ENCODE measurements at regions not wholly inside any gene's neighbourhood (a gene's known extent, or its start where the extent isn't known, plus 50 kb on each side); places are given as distances from the start of the nearest gene placed in this dataset.

DNA sequence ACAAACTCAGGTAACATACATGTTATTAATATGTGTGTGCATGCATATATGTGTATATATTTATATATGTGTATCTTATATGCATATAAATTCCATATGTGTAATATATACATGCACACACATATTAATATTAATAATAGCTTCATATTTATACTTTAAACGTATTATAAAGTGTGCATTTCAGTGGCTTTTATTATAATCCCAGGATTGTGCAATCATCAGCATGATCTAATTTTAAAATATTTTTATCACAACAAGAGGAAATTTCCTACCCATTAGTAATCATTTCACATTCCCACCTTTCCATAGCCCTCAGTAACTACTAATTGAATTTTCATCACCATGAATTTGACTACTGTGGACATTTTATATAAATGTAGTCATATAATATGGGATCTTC, 2211.9 kb upstream of the TENM3 start:
- TF ChIP-seq, protein P1, sequence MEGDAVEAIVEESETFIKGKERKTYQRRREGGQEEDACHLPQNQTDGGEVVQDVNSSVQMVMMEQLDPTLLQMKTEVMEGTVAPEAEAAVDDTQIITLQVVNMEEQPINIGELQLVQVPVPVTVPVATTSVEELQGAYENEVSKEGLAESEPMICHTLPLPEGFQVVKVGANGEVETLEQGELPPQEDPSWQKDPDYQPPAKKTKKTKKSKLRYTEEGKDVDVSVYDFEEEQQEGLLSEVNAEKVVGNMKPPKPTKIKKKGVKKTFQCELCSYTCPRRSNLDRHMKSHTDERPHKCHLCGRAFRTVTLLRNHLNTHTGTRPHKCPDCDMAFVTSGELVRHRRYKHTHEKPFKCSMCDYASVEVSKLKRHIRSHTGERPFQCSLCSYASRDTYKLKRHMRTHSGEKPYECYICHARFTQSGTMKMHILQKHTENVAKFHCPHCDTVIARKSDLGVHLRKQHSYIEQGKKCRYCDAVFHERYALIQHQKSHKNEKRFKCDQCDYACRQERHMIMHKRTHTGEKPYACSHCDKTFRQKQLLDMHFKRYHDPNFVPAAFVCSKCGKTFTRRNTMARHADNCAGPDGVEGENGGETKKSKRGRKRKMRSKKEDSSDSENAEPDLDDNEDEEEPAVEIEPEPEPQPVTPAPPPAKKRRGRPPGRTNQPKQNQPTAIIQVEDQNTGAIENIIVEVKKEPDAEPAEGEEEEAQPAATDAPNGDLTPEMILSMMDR (IDR thresholded peaks at IDR 0.05) = no peak
- H3K36me3 Mint-ChIP-seq = no peaks in the 10 kb centered on the region
- H3K4me3 ChIP-seq (replicated peaks in 1 of 3; ENCODE audit: low read depth in 2 of 3, low read length in 3 of 3) = no peak overlapping the region
- H3K27ac Mint-ChIP-seq = no peak overlapping the region
- no peak overlapping the region for H3K9ac ChIP-seq (ENCODE audit: insufficient read depth, low read length, poor library complexity, severe bottlenecking)
- H3K27me3 Mint-ChIP-seq (ENCODE audit: low read depth in 3 of 3) = peaks cover 0 to 3% (median 0%) of the 10 kb centered on the region in 3 donors
- no peak for DNase-seq
- H4K20me1 ChIP-seq (ENCODE audit: insufficient read depth, low read length) = no peaks in the 10 kb centered on the region
- H3K4me3 Mint-ChIP-seq = no peak overlapping the region
- no peaks in the 10 kb centered on the region for H3K4me1 Mint-ChIP-seq
- no peaks in the 10 kb centered on the region for H3K4me1 ChIP-seq (ENCODE audit: control insufficient read depth in 1 of 2, insufficient read depth in 2 of 2, low read length in 2 of 2)
- peaks cover 0 to 3% (median 0%) of the 10 kb centered on the region in 7 donors for H3K9me3 Mint-ChIP-seq
- intact Hi-C loops (cut with micrococcal nuclease) = no loop called here
- no CpG with 5 or more reads among the region's 1 CpG for WGBS (ENCODE audit: insufficient coverage)
- H3K4me2 ChIP-seq (replicated peaks; ENCODE audit: extremely low read depth, low read length, poor library complexity, severe bottlenecking) = no peak overlapping the region
- no peaks in the 10 kb centered on the region for H3K79me2 ChIP-seq (ENCODE audit: insufficient read depth, low read length)
- no peak overlapping the region for H2AFZ ChIP-seq (ENCODE audit: insufficient read depth, low read depth, low read length, poor library complexity, severe bottlenecking)
- no peak overlapping the region for H3K27ac ChIP-seq (ENCODE audit: low read depth in 1 of 2, low read length in 2 of 2)
- no peaks in the 10 kb centered on the region for H3K9me3 ChIP-seq (replicated peaks in 1 of 2; ENCODE audit: control insufficient read depth in 1 of 2, insufficient read depth in 1 of 2, low read length in 2 of 2)
- H3K36me3 ChIP-seq (replicated peaks in 1 of 2; ENCODE audit: control insufficient read depth in 1 of 2, insufficient read depth in 2 of 2, low read length in 2 of 2) = no peaks in the 10 kb centered on the region
- no peaks in the 10 kb centered on the region for H3K27me3 ChIP-seq (ENCODE audit: control insufficient read depth in 2 of 2, insufficient read depth in 2 of 2, low read length in 2 of 2)

DNA sequence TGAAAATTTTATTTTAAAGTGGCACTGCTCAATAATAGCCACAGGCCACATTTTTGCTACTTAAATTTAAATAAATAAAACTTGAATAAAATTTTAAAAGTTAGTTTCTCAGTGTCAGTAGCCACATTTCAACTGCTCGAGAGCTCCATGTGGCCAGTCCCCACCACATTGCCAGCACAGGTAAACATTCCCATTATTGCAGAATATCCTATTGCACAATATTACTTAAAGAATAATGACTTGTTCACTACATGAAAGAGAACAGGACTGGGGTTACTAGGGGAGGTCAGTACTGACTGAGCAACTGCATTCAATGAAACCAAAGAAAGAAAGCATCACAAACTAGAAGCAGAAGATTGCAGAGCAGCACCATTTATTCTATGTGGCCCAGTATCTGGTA, 2201.6 kb upstream of the TENM3 start:
- no peak overlapping the region for H3K4me3 Mint-ChIP-seq
- H4K20me1 ChIP-seq (ENCODE audit: insufficient read depth, low read length) = no peaks in the 10 kb centered on the region
- no peak overlapping the region for H3K27ac Mint-ChIP-seq
- peaks cover 0 to 2% (median 0%) of the 10 kb centered on the region in 7 donors for H3K9me3 Mint-ChIP-seq
- H3K4me3 ChIP-seq (replicated peaks in 1 of 3; ENCODE audit: low read depth in 2 of 3, low read length in 3 of 3) = no peak overlapping the region
- DNase-seq = no peak
- no peaks in the 10 kb centered on the region for H3K36me3 ChIP-seq (replicated peaks in 1 of 2; ENCODE audit: control insufficient read depth in 1 of 2, insufficient read depth in 2 of 2, low read length in 2 of 2)
- no peaks in the 10 kb centered on the region for H3K4me1 Mint-ChIP-seq
- no peak overlapping the region for H3K4me2 ChIP-seq (replicated peaks; ENCODE audit: extremely low read depth, low read length, poor library complexity, severe bottlenecking)
- no peaks in the 10 kb centered on the region for H3K27me3 Mint-ChIP-seq (ENCODE audit: low read depth in 3 of 3)
- no peak overlapping the region for H3K9ac ChIP-seq (ENCODE audit: insufficient read depth, low read length, poor library complexity, severe bottlenecking)
- TF ChIP-seq, protein P1 (IDR thresholded peaks at IDR 0.05) = no peak
- WGBS (ENCODE audit: insufficient coverage) = no CpG with 5 or more reads among the region's 1 CpG
- no peaks in the 10 kb centered on the region for H3K27me3 ChIP-seq (ENCODE audit: control insufficient read depth in 2 of 2, insufficient read depth in 2 of 2, low read length in 2 of 2)
- H3K79me2 ChIP-seq (ENCODE audit: insufficient read depth, low read length) = no peaks in the 10 kb centered on the region
- intact Hi-C loops (cut with micrococcal nuclease) = no loop called here
- no peaks in the 10 kb centered on the region for H3K4me1 ChIP-seq (ENCODE audit: control insufficient read depth in 1 of 2, insufficient read depth in 2 of 2, low read length in 2 of 2)
- no peak overlapping the region for H2AFZ ChIP-seq (ENCODE audit: insufficient read depth, low read depth, low read length, poor library complexity, severe bottlenecking)
- no peaks in the 10 kb centered on the region for H3K9me3 ChIP-seq (replicated peaks in 1 of 2; ENCODE audit: control insufficient read depth in 1 of 2, insufficient read depth in 1 of 2, low read length in 2 of 2)
- H3K27ac ChIP-seq (ENCODE audit: low read depth in 1 of 2, low read length in 2 of 2) = no peak overlapping the region
- H3K36me3 Mint-ChIP-seq = no peaks in the 10 kb centered on the region

Measured in CD14-positive monocyte (primary cell).